ENCODE measurements at regions not wholly inside any gene's neighbourhood (a gene's known extent, or its start where the extent isn't known, plus 50 kb on each side); places are given as distances from the start of the nearest gene placed in this dataset.

GRCh38 chr5:114308017-114308416, 53.9 kb upstream of the KCNN2 start:
- Histone ChIP-seq H3K27me3 (no peaks in the 10 kb centered on the region), H3K36me3 (no peaks in the 10 kb centered on the region), H3K27ac (no peak overlapping the region), H3K9me3 (no peaks in the 10 kb centered on the region), H3K4me3 (no peak overlapping the region), H3K4me1 (no peaks in the 10 kb centered on the region)
- WGBS (ENCODE audit: insufficient coverage, low coverage, low lambda C conversion rate, missing lambda C conversion rate): 9% methylated on average over 1 of the region's 1 CpG
- no peak for DNase-seq
- ATAC-seq: no peak
- intact Hi-C loops (cut with DNase I): no loop called here
- no peak for TF ChIP-seq POLR2A (IDR thresholded peaks at IDR 0.05)
- TF ChIP-seq, protein P1, sequence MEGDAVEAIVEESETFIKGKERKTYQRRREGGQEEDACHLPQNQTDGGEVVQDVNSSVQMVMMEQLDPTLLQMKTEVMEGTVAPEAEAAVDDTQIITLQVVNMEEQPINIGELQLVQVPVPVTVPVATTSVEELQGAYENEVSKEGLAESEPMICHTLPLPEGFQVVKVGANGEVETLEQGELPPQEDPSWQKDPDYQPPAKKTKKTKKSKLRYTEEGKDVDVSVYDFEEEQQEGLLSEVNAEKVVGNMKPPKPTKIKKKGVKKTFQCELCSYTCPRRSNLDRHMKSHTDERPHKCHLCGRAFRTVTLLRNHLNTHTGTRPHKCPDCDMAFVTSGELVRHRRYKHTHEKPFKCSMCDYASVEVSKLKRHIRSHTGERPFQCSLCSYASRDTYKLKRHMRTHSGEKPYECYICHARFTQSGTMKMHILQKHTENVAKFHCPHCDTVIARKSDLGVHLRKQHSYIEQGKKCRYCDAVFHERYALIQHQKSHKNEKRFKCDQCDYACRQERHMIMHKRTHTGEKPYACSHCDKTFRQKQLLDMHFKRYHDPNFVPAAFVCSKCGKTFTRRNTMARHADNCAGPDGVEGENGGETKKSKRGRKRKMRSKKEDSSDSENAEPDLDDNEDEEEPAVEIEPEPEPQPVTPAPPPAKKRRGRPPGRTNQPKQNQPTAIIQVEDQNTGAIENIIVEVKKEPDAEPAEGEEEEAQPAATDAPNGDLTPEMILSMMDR (IDR thresholded peaks at IDR 0.05): no peak

DNA sequence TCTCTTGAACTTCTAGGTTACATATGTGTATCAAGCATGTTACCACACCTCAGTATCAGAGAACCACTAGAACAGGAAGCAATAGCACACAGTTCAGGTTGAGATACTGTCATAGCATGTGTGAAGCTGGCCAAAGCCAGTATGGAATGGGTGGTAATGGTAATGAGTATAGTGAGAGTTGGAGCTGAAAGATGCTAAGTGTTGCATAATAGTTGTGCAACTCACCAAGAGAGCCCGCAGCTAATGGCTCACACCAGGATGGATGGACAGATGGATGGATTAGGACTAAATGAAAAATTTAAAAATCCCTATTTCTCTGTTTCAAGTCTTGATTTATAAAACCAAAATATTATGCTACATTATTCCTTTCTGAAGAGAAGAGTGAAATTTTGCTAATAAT, 53.4 kb upstream of the KCNN2 start:
- intact Hi-C loops (cut with DNase I): no loop called here
- TF ChIP-seq, protein P1 (IDR thresholded peaks at IDR 0.05): no peak
- no peak for TF ChIP-seq POLR2A (IDR thresholded peaks at IDR 0.05)
- H3K4me3 ChIP-seq: no peak overlapping the region
- no peaks in the 10 kb centered on the region for H3K9me3 ChIP-seq
- no peaks in the 10 kb centered on the region for H3K27me3 ChIP-seq
- 60% methylated on average over 1 of the region's 1 CpG for WGBS (ENCODE audit: insufficient coverage, low coverage, low lambda C conversion rate, missing lambda C conversion rate)
- ATAC-seq (no peak), DNase-seq (no peak)
- H3K4me1 ChIP-seq: no peaks in the 10 kb centered on the region
- no peak overlapping the region for H3K27ac ChIP-seq
- H3K36me3 ChIP-seq: no peaks in the 10 kb centered on the region

GRCh38 chr5:114310666-114311065, 51.2 kb upstream of the KCNN2 start:
- H3K27ac ChIP-seq: no peak overlapping the region
- 23% methylated on average over 2 of the region's 2 CpGs for WGBS (ENCODE audit: insufficient coverage, low coverage, low lambda C conversion rate, missing lambda C conversion rate)
- no peak overlapping the region for H3K4me3 ChIP-seq
- no peaks in the 10 kb centered on the region for H3K36me3 ChIP-seq
- peak in 2 of 4 donors; percentile 47 to 70 for ATAC-seq
- intact Hi-C loops (cut with DNase I): no loop called here
- no peaks in the 10 kb centered on the region for H3K27me3 ChIP-seq
- no peaks in the 10 kb centered on the region for H3K9me3 ChIP-seq
- no peaks in the 10 kb centered on the region for H3K4me1 ChIP-seq
- TF ChIP-seq, protein P1 (IDR thresholded peaks at IDR 0.05): no peak
- TF ChIP-seq POLR2A (IDR thresholded peaks at IDR 0.05): no peak
- no peak for DNase-seq

GRCh38 chr5:114311281-114311680, 50.6 kb upstream of the KCNN2 start:
- no peaks in the 10 kb centered on the region for H3K9me3 ChIP-seq
- intact Hi-C loops (cut with DNase I): no loop called here
- ATAC-seq (no peak), DNase-seq (no peak)
- TF ChIP-seq, protein P1 (IDR thresholded peaks at IDR 0.05): no peak
- no peak for TF ChIP-seq POLR2A (IDR thresholded peaks at IDR 0.05)
- H3K27ac ChIP-seq: no peak overlapping the region
- WGBS (ENCODE audit: insufficient coverage, low coverage, low lambda C conversion rate, missing lambda C conversion rate): 45% methylated on average over 2 of the region's 2 CpGs
- H3K36me3 ChIP-seq: no peaks in the 10 kb centered on the region
- H3K4me1 ChIP-seq: no peaks in the 10 kb centered on the region
- H3K4me3 ChIP-seq: no peak overlapping the region
- H3K27me3 ChIP-seq: no peaks in the 10 kb centered on the region

DNA sequence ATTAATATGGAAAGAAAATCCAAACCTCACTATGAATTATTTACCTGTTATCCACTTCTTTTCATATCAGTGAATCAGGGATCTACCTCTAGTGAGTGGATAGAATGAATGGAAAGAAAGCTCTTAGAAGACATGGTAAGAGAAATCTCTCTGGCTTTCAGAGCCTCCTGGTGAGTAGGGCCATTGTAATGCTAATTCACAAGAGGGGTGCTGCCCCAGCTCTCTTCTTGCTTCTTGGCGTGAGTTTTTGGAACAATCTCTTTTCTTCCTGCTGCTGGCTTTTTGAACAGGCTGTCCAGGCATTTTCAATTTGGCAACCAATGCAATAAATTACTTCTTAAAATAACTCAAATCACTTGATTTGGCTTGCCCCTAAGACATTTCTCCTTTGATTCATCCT, 49.9 kb upstream of the KCNN2 start:
- DNase-seq (no peak), ATAC-seq (no peak)
- TF ChIP-seq, protein P1 (IDR thresholded peaks at IDR 0.05): no peak
- no peak for TF ChIP-seq POLR2A (IDR thresholded peaks at IDR 0.05)
- no peaks in the 10 kb centered on the region for H3K36me3 ChIP-seq
- no peak overlapping the region for H3K4me3 ChIP-seq
- H3K27ac ChIP-seq: no peak overlapping the region
- WGBS (ENCODE audit: insufficient coverage, low coverage, low lambda C conversion rate, missing lambda C conversion rate): 43% methylated on average over 1 of the region's 1 CpG
- H3K4me1 ChIP-seq: no peaks in the 10 kb centered on the region
- intact Hi-C loops (cut with DNase I): no loop called here
- no peaks in the 10 kb centered on the region for H3K27me3 ChIP-seq
- no peaks in the 10 kb centered on the region for H3K9me3 ChIP-seq

Measured in right lobe of liver (tissue), 6 donors.